ENCODE measurements at regions not wholly inside any gene's neighbourhood (a gene's known extent, or its start where the extent isn't known, plus 50 kb on each side); places are given as distances from the start of the nearest gene placed in this dataset.

- no peak for ATAC-seq (ENCODE audit: insufficient number of reproducible peaks, low FRiP score, low read depth)
- H3K27me3 ChIP-seq (replicated peaks; ENCODE audit: insufficient read depth) = no peaks in the 10 kb centered on the region
- no peaks in the 10 kb centered on the region for H3K9me3 ChIP-seq
- no peak overlapping the region for H3K4me3 ChIP-seq
- H3K27ac ChIP-seq = no peak overlapping the region
- peaks cover 0 to 12% of the 10 kb centered on the region in 2 donors for H3K4me1 ChIP-seq (ENCODE audit: control insufficient read depth in 1 of 2, low read depth in 2 of 2)
- TF ChIP-seq CTCF (IDR thresholded peaks at IDR 0.05) = no peak
- no peak for DNase-seq (ENCODE audit: low spot score)
- H3K36me3 ChIP-seq = no peaks in the 10 kb centered on the region
Observed at GRCh38 chr2:67289271-67289670, 107.9 kb upstream of the ETAA1 start.

GRCh38 chr2:67289921-67290371 lies 107.2 kb upstream of the ETAA1 start:
- peaks cover 0 to 12% of the 10 kb centered on the region in 2 donors for H3K4me1 ChIP-seq (ENCODE audit: control insufficient read depth in 1 of 2, low read depth in 2 of 2)
- H3K36me3 ChIP-seq = no peaks in the 10 kb centered on the region
- DNase-seq (ENCODE audit: low spot score) (no peak), ATAC-seq (ENCODE audit: insufficient number of reproducible peaks, low FRiP score, low read depth) (no peak)
- no peaks in the 10 kb centered on the region for H3K9me3 ChIP-seq
- no peaks in the 10 kb centered on the region for H3K27me3 ChIP-seq (replicated peaks; ENCODE audit: insufficient read depth)
- TF ChIP-seq CTCF (IDR thresholded peaks at IDR 0.05) = no peak
- no peak overlapping the region for H3K27ac ChIP-seq
- no peak overlapping the region for H3K4me3 ChIP-seq

- peaks cover 0 to 18% of the 10 kb centered on the region in 2 donors for H3K4me1 ChIP-seq (ENCODE audit: control insufficient read depth in 1 of 2, low read depth in 2 of 2)
- H3K36me3 ChIP-seq = no peaks in the 10 kb centered on the region
- no peaks in the 10 kb centered on the region for H3K27me3 ChIP-seq (replicated peaks; ENCODE audit: insufficient read depth)
- no peak overlapping the region for H3K4me3 ChIP-seq
- H3K9me3 ChIP-seq = no peaks in the 10 kb centered on the region
- no peak for DNase-seq (ENCODE audit: low spot score)
- no peak for TF ChIP-seq CTCF (IDR thresholded peaks at IDR 0.05)
- no peak for ATAC-seq (ENCODE audit: insufficient number of reproducible peaks, low FRiP score, low read depth)
- H3K27ac ChIP-seq = no peak overlapping the region
Observed at GRCh38 chr2:67290451-67291290, 106.5 kb upstream of the ETAA1 start.

- DNase-seq (ENCODE audit: low spot score) (no peak), ATAC-seq (ENCODE audit: insufficient number of reproducible peaks, low FRiP score, low read depth) (no peak)
- H3K9me3 ChIP-seq = no peaks in the 10 kb centered on the region
- no peaks in the 10 kb centered on the region for H3K27me3 ChIP-seq (replicated peaks; ENCODE audit: insufficient read depth)
- H3K4me1 ChIP-seq (ENCODE audit: control insufficient read depth in 1 of 2, low read depth in 2 of 2) = peaks cover 0 to 24% of the 10 kb centered on the region in 2 donors
- H3K4me3 ChIP-seq = no peak overlapping the region
- H3K27ac ChIP-seq = no peak overlapping the region
- H3K36me3 ChIP-seq = no peaks in the 10 kb centered on the region
- no peak for TF ChIP-seq CTCF (IDR thresholded peaks at IDR 0.05)
Observed at GRCh38 chr2:67294218-67294617, 102.9 kb upstream of the ETAA1 start.

GRCh38 chr2:67295406-67295805 lies 101.7 kb upstream of the ETAA1 start:
- no peak for TF ChIP-seq CTCF (IDR thresholded peaks at IDR 0.05)
- DNase-seq (ENCODE audit: low spot score) = no peak
- no peak overlapping the region for H3K4me3 ChIP-seq
- H3K36me3 ChIP-seq = no peaks in the 10 kb centered on the region
- H3K9me3 ChIP-seq = no peaks in the 10 kb centered on the region
- no peak overlapping the region for H3K27ac ChIP-seq
- H3K4me1 ChIP-seq (ENCODE audit: control insufficient read depth in 1 of 2, low read depth in 2 of 2) = peaks cover 0 to 19% of the 10 kb centered on the region in 2 donors
- no peak for ATAC-seq (ENCODE audit: insufficient number of reproducible peaks, low FRiP score, low read depth)
- no peaks in the 10 kb centered on the region for H3K27me3 ChIP-seq (replicated peaks; ENCODE audit: insufficient read depth)
